Endothelial cell of umbilical vein (primary cell): ENCODE measurements at regions not wholly inside any gene's neighbourhood (a gene's known extent, or its start where the extent isn't known, plus 50 kb on each side); places are given as distances from the start of the nearest gene placed in this dataset.

ENCODE experiments used
- POLR2A ChIP-seq: IDR thresholded peaks from 2 replicates; pipeline ENCODE4 v1.6.1; 2012; ENCODE audit warnings: low read depth, mild to moderate bottlenecking, control low read depth, low read length
- TF ChIP-seq, protein P1 (sequence below), 2 donors: IDR thresholded peaks; 1 replicate in 1 of 2; 2 replicates in 1 of 2; pipeline ENCODE4 v1.5.1; 2011; ENCODE audit warnings: low read length in 2 of 2, mild to moderate bottlenecking in 2 of 2, moderate library complexity in 2 of 2, control low read depth in 1 of 2, inconsistent platforms in 1 of 2, low read depth in 1 of 2; ENCODE audit not compliant: insufficient read depth in 1 of 2; ENCODE audit errors: extremely low read depth in 1 of 2

DNA sequence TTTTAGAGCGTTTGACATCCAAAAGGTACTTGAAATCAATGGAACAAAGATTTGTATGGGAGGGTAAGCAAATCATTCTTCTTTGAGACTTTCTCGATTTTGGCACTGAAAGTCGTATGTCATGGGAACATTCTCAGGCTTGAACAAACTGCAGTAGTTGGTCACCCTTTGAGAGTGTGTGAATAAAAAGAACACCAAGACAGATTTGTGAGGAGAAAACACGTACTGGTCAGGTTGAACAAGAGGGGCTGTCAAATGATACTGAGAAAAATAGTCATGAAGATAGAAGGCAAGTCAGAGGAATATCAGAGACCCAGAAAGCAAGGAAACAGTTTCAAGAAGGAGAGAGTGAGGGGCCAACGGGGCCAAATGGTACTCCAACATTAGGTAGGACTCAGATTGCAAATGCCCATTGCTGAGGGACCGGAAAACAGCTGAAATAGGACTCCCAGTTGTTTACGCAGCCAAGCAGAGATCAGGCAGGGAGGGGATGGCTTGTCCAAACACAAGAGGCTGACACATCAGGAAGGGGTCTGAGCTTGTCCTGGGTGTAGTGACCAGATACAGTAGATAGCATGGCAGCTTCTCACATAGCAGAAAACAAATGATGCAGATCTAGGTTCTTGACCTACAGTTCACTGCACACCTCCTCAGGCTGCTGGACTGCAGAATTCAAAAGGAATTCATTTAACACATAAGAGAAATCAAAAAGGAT is 74.5 kb upstream of the MYOCD start:
- TF ChIP-seq, protein P1, sequence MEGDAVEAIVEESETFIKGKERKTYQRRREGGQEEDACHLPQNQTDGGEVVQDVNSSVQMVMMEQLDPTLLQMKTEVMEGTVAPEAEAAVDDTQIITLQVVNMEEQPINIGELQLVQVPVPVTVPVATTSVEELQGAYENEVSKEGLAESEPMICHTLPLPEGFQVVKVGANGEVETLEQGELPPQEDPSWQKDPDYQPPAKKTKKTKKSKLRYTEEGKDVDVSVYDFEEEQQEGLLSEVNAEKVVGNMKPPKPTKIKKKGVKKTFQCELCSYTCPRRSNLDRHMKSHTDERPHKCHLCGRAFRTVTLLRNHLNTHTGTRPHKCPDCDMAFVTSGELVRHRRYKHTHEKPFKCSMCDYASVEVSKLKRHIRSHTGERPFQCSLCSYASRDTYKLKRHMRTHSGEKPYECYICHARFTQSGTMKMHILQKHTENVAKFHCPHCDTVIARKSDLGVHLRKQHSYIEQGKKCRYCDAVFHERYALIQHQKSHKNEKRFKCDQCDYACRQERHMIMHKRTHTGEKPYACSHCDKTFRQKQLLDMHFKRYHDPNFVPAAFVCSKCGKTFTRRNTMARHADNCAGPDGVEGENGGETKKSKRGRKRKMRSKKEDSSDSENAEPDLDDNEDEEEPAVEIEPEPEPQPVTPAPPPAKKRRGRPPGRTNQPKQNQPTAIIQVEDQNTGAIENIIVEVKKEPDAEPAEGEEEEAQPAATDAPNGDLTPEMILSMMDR (IDR thresholded peaks at IDR 0.05; ENCODE audit: extremely low read depth in 1 of 2, insufficient read depth in 1 of 2, low read depth in 1 of 2, low read length in 2 of 2), result no peak
- no peak for TF ChIP-seq POLR2A
